Memory B cell (primary cell): ENCODE measurements at regions not wholly inside any gene's neighbourhood (a gene's known extent, or its start where the extent isn't known, plus 50 kb on each side); places are given as distances from the start of the nearest gene placed in this dataset.

Experiments
- ATAC-seq: fragments of 150-1000 bp; cut with Tn5 transposase; 2 replicates; pipeline ENCODE4 v1.10.0; 2021; ENCODE audit warnings: low read depth, mild to moderate bottlenecking, moderate library complexity
- DNase-seq, 2 donors: peaks; one replicate each; pipeline ENCODE4 v3.0.0; 2022; ENCODE audit warnings: low spot score in 2 of 2
- H3K27ac Mint-ChIP-seq: one replicate; pipeline ENCODE4 v1.8.0; 2022; ENCODE audit warnings: mild to moderate bottlenecking, moderate library complexity, mixed read lengths
- H3K27me3 Mint-ChIP-seq: one replicate; pipeline ENCODE4 v1.8.0; 2022; ENCODE audit warnings: mixed read lengths
- H3K36me3 Mint-ChIP-seq: one replicate; pipeline ENCODE4 v1.8.0; 2022; ENCODE audit warnings: mild to moderate bottlenecking, mixed read lengths
- H3K4me1 Mint-ChIP-seq: one replicate; pipeline ENCODE4 v1.8.0; 2022; ENCODE audit warnings: mixed read lengths
- H3K4me3 Mint-ChIP-seq: one replicate; pipeline ENCODE4 v1.8.0; 2022; ENCODE audit warnings: mild to moderate bottlenecking, moderate library complexity, mixed read lengths
- H3K9me3 Mint-ChIP-seq: one replicate; pipeline ENCODE4 v1.8.0; 2022; ENCODE audit warnings: mixed read lengths

DNA sequence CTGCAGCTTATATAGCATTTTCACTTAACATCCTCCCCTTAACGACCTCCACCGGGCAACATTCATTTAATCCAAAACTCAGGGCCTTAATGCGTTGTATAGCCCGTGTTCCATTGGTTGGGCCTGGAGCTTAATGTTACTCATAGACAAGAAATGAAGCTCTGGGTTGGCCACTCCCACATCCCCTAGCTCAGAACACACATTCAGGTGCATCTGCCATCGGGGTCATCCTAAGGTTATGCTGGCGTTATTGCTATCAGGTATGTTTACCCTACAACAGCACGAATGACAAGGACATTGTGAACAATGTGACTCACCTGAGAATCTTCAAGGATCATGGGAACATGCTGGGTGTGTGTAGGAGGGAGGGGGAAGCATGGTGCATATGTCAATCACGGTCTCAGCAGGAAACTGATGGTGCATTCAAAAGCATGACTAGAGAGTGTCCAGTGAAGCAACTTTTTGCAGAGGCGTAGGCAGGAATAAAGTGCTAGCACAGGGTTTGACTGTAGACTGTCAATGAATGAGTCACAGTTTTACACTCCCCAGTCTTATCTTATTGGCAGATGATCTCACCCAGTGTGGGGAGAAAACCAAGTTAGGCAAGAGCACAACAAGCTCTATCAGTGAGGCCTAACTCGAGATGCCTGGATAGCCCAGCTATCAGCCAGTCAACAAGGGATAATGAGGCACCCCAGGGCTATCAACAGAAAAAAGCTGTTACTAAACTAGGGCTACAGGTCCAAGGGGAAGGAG, 402.1 kb upstream of the MCTP2 start:
- Mint-ChIP-seq H3K9me3 (peaks cover 1% of the 10 kb centered on the region), H3K4me1 (no peaks in the 10 kb centered on the region), H3K36me3 (no peaks in the 10 kb centered on the region), H3K27ac (no peak overlapping the region), H3K27me3 (no peaks in the 10 kb centered on the region), H3K4me3 (no peak overlapping the region)
- DNase-seq (no peak), ATAC-seq (no peak)

DNA sequence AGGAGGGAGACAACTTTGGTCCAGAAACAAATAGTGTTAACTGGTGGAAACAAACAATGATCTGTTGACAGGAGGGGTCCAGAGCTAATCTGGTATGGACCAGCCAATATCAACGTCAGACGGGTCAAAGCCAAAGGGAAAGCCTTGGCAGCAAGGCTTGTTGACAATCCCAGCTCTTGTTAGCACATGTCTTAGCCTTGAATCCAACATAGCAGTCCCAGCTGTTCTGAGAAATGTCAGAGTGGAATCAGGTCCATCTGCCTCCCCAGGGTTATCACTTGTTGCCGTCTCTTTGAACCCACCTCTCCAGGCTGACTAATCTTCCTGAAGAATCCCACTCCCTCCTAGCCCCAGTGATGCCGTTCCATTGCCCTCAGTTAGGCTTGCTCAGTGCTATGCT, 404.6 kb upstream of the MCTP2 start:
- Mint-ChIP-seq H3K27me3 (no peaks in the 10 kb centered on the region), H3K4me1 (no peaks in the 10 kb centered on the region), H3K4me3 (no peak overlapping the region), H3K9me3 (peaks cover 1% of the 10 kb centered on the region), H3K27ac (no peak overlapping the region), H3K36me3 (no peaks in the 10 kb centered on the region)
- ATAC-seq (no peak), DNase-seq (no peak)

DNA sequence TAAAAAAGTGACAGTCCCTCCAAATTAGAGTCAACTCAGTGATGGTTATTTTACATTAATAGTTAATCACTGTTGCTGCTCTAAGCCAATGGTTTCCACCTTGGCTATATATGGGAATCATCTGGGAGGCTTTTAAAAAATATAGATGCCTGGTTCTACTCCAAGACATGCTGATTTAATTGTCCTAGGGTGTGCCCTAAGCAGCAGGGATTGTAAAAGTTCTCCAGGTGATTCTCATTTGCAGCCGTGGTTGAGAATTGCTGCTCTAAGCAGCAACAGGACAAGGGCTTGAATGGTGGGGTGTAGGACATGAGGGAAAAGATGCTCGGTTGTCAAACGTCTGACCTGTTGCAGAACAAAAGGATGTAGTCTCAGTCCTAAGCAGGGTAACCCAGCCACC, 405.1 kb upstream of the MCTP2 start:
- Mint-ChIP-seq H3K27ac (no peak overlapping the region), H3K4me1 (no peaks in the 10 kb centered on the region), H3K36me3 (no peaks in the 10 kb centered on the region), H3K9me3 (peaks cover 1% of the 10 kb centered on the region), H3K4me3 (no peak overlapping the region), H3K27me3 (no peaks in the 10 kb centered on the region)
- no peak for ATAC-seq
- no peak for DNase-seq

DNA sequence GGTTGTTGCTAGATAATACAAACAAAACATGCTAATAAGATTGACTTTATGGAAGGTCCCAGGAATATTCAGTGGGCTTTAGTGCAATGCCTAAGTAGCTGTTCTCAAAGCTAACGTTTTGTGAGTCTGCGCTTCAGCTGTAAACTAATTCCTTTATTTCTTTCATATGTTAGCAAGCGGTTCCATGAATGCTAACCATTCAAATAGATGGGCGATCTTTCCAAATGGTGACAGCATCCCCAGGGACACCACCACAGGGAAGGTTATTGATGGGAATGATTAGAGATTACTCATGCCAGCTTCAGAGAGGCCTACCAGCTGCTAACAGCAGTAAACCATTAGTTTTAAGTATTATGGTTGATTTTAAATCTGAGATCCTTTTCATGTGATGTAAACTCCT, 405.7 kb upstream of the MCTP2 start:
- Mint-ChIP-seq H3K27ac (no peak overlapping the region), H3K27me3 (no peaks in the 10 kb centered on the region), H3K36me3 (no peaks in the 10 kb centered on the region), H3K9me3 (peaks cover 1% of the 10 kb centered on the region), H3K4me1 (no peaks in the 10 kb centered on the region), H3K4me3 (no peak overlapping the region)
- ATAC-seq, result no peak
- no peak for DNase-seq

DNA sequence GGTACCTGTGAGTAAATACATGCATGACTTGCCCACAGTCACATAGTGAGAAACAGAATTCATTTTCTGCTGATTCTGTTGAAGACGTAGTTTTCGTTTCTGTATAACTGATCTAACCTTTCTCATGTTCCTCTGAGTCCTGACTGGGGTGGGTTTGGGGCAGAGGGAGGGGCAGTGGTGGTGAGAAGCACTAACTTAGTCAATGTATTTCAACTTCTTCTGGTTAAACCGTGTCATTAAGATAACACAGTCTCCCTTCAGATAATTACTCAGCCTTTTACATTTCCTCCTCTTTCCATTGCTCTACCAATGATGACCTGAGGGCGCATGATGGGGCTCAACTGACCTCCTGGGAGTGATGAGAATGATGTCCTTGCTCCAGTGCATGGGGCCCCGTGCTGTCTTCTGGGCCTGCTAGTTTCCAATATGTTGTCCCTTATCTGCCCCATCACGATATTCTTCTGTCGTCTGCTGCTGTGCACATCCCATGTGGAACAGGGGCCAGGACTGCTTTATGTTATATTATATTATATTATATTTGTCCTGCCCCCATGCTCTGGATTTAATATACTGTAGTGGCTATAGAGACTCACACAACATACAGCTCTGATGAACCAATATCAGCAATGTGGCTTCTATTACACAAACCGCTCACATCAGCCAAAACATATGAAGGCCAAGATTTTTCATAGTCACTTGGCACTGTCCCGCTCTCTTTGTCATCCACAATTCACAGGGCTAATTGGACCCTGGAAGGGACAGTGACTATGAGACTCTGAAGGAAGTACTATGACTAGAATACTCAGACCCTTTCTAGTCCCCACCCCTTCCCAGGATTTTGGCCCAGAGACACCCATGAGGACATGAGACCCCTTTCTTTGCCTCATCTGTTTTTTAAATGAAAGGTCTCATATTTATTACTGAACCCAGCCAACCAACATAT, 407.1 kb upstream of the MCTP2 start:
- no peaks in the 10 kb centered on the region for H3K4me1 Mint-ChIP-seq
- DNase-seq (no peak), ATAC-seq (no peak)
- no peaks in the 10 kb centered on the region for H3K9me3 Mint-ChIP-seq
- H3K27me3 Mint-ChIP-seq, result no peaks in the 10 kb centered on the region
- no peak overlapping the region for H3K27ac Mint-ChIP-seq
- H3K36me3 Mint-ChIP-seq, result no peaks in the 10 kb centered on the region
- H3K4me3 Mint-ChIP-seq, result no peak overlapping the region

DNA sequence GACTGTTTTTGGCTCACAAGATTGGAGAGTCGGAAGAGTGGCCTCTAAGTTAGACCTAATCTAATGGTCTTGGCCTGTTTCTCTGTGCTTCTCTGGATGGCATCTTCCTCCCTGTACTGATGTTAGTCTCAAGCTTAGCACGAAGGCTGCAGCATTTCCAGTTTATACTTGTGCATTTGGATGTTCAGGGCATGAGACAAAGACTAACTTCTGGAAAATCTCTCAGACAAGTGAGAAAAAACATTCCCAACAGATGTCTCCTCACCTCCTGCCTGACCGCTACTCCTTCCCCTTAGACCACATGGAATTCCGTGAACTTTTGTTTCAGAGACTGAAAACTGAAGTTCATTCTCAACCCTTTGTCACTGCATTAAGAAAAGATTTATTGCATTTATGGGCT, 410.8 kb upstream of the MCTP2 start:
- ATAC-seq (no peak), DNase-seq (no peak)
- Mint-ChIP-seq H3K9me3 (peaks cover 16% of the 10 kb centered on the region), H3K36me3 (no peaks in the 10 kb centered on the region), H3K27ac (no peak overlapping the region), H3K4me1 (no peaks in the 10 kb centered on the region), H3K27me3 (no peaks in the 10 kb centered on the region), H3K4me3 (no peak overlapping the region)

DNA sequence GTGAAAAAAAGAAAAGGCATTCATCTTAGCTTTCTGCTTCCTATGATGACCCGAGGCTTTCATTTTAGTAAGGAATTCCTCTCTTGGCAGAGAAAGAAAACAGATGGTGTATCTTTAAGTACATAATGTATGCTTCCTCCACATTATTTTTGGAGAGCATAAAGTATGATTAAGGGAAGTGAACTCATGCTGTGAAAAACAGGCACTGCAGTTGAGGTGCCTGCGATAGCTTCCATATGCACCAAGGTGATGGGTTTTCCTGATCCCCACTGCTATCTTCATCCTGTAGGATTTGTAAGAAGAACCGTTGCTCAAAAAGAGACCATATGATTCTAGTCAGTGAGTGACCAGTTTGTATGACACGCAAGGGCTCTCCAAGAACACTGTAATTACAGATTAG, 411.5 kb upstream of the MCTP2 start:
- Mint-ChIP-seq H3K4me3 (no peak overlapping the region), H3K36me3 (no peaks in the 10 kb centered on the region), H3K27ac (no peak overlapping the region), H3K4me1 (no peaks in the 10 kb centered on the region), H3K9me3 (peaks cover 16% of the 10 kb centered on the region), H3K27me3 (no peaks in the 10 kb centered on the region)
- no peak for ATAC-seq
- DNase-seq, result no peak

DNA sequence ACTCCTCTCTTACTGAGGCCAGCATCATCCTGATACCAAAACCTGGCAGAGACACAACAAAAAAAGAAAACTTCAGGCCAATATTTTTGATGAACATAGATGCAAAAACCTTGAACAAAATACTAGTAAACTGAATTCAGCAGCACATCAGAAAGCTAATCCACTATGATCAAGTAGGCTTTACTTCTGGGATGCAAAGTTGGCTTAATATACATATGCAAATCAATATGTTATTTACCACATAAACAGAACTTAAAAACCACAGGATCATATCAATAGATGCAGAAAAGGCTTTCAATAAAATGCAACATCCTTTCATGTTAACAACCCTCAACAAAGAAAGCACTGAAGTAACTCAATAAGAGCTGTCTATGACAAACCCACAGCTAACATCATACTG, 414.5 kb upstream of the MCTP2 start:
- H3K27ac Mint-ChIP-seq, result no peak overlapping the region

DNA sequence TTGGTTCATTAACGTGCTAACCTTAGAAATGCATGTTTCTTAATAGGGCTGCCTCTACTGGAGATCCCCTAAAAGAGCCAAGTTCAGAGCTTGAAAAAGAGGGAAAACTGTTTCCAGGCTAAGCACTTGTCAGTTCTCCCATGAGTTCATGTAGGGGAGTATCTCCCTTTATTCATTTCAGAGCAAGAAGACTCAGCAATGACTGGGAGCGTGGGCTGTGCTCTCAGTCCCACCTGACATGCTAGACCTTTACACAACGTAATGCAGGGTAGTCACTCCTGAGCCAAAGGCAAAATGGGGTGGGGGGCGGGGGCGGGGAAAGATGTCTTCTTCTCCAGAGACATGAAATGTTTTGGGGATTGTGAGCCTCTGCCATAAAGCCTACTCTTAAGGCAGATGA, 420.1 kb upstream of the MCTP2 start:
- H3K4me1 Mint-ChIP-seq, result no peaks in the 10 kb centered on the region
- DNase-seq (no peak), ATAC-seq (no peak)
- H3K4me3 Mint-ChIP-seq, result no peak overlapping the region
- H3K27ac Mint-ChIP-seq, result no peak overlapping the region
- no peaks in the 10 kb centered on the region for H3K36me3 Mint-ChIP-seq
- H3K27me3 Mint-ChIP-seq, result no peaks in the 10 kb centered on the region
- H3K9me3 Mint-ChIP-seq, result peaks cover 1% of the 10 kb centered on the region

More for the DNA sequence above, 414.5 kb upstream of the MCTP2 start:
- Mint-ChIP-seq H3K9me3 (peaks cover 16% of the 10 kb centered on the region), H3K27me3 (no peaks in the 10 kb centered on the region), H3K4me3 (no peak overlapping the region), H3K4me1 (no peaks in the 10 kb centered on the region), H3K36me3 (no peaks in the 10 kb centered on the region)
- ATAC-seq (no peak), DNase-seq (no peak)

DNA sequence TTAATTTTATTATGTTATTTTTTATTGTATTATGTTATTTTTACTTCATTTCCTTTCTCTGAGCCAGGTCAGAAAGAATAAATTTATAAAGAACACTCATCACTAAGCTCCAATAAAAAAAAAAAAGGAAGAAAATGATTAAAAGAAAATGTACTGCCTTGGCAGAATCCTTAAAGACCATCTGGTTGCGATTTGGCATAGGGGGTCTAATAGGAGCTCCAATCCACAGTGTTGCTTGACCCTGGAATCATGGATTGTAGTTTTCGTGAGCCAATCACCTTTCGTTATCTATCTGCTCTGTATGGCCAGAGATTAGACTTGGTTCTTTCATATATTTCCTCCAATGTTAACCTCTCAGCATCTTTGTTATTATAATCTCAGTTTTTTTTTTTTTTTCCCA, 421.8 kb upstream of the MCTP2 start:
- Mint-ChIP-seq H3K4me3 (no peak overlapping the region), H3K36me3 (no peaks in the 10 kb centered on the region), H3K27ac (no peak overlapping the region), H3K27me3 (no peaks in the 10 kb centered on the region), H3K4me1 (no peaks in the 10 kb centered on the region), H3K9me3 (peaks cover 1% of the 10 kb centered on the region)
- ATAC-seq (no peak), DNase-seq (no peak)

DNA sequence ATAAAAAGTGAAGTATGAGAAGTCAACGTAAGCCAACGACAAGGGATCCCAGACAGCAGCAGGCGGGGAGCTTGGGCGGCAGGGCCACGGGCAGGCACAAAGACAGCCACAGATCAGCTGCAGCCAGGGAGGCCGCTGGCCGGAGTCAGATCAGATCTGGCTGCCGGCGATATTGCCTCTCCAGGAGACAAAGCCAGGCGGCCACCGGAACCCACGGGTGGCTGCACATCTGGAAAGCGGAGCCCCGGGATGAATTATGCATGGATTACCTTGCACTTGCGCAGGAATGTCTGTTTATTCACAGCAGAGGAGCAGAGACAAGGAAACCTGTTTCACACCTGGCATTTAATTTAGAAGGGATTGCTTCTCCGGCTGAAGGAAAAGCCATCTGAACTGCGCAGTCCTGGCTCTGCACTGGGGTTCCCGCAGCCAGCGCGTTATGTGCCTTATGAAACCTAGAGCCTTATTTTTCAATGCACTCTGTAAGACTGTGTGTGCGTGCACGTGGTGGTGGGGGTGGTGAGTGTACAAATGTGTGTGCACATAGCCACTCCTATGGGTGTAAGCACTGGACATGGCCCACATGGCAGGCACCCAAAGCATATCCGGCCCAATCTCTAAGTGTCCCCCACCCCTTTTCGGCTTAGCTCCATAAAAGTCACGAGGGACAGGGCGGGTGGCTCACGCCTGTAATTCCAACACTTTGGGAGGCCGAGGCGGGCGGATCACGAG, 427.8 kb upstream of the MCTP2 start:
- Mint-ChIP-seq H3K36me3 (no peaks in the 10 kb centered on the region), H3K9me3 (peaks cover 2% of the 10 kb centered on the region), H3K27ac (no peak overlapping the region), H3K4me1 (no peaks in the 10 kb centered on the region), H3K27me3 (peaks cover 1% of the 10 kb centered on the region), H3K4me3 (no peak overlapping the region)
- ATAC-seq (no peak), DNase-seq (no peak)

DNA sequence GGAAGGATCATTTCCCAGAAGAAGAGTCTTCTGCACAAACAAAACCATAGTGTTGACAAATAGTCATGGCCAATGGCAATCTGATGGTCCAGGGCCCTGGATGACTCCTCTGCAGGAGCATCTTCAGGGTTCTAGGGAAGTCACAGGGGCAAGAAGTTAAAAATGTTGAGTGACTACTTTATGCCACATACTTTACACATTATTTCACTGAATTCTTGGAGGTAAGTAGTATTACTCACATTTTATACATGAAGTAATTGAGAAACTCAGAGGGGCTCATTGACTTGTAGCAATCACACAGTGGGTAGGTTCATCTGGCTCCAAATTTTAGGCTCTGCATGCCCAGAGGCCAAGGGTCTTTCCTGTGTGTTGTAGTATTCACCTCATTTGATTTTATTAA, 430.2 kb upstream of the MCTP2 start:
- Mint-ChIP-seq H3K4me1 (no peaks in the 10 kb centered on the region), H3K27me3 (peaks cover 1% of the 10 kb centered on the region), H3K36me3 (no peaks in the 10 kb centered on the region), H3K27ac (no peak overlapping the region), H3K9me3 (peaks cover 2% of the 10 kb centered on the region), H3K4me3 (no peak overlapping the region)
- DNase-seq (no peak), ATAC-seq (no peak)

DNA sequence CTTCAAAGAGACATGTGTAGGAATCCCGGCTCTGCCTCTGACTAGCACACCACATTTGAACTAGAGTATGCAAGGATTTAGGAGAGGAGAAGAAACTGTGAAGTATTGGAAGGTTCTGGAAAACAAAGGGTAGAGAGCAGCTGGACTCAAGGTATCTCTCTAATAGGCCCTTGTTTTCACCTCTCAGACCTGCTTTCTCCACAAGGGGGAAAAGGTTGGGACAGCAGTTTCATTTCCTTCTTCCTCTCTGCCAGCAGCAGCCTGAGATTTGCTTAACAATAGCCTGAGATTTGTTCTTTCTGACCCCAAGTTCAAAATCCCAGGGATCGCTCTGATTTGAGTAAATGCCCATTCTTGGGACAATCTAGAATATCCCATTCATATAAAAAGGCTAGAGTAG, 430.6 kb upstream of the MCTP2 start:
- Mint-ChIP-seq H3K4me3 (no peak overlapping the region), H3K36me3 (no peaks in the 10 kb centered on the region), H3K4me1 (no peaks in the 10 kb centered on the region), H3K9me3 (peaks cover 2% of the 10 kb centered on the region), H3K27me3 (peaks cover 1% of the 10 kb centered on the region), H3K27ac (no peak overlapping the region)
- no peak for DNase-seq
- no peak for ATAC-seq

DNA sequence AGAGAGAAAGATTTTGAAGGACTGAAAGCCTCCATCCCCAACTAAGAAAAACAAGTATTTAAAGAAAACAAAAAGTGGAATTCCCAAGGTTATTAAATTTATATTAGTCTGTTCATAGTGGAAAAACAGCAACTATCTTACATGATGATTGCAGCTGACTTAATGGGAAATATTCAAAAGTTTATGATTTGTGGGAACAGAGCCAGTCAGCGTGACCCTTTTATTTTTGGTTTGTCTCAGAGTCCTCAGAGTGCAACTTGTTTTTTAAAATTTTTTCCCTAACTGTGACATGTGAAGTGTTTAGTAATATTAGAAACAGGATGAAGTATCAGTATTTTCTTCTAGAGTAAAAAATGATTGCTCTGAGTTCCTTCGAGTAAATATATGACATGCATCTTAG, 441.9 kb upstream of the MCTP2 start:
- peaks cover 2% of the 10 kb centered on the region for H3K9me3 Mint-ChIP-seq
- ATAC-seq (no peak), DNase-seq (no peak)
- H3K36me3 Mint-ChIP-seq, result no peaks in the 10 kb centered on the region
- no peak overlapping the region for H3K4me3 Mint-ChIP-seq
- no peak overlapping the region for H3K27ac Mint-ChIP-seq
- H3K27me3 Mint-ChIP-seq, result no peaks in the 10 kb centered on the region
- H3K4me1 Mint-ChIP-seq, result no peaks in the 10 kb centered on the region
